HepG2 (cell line): ENCODE measurements at regions not wholly inside any gene's neighbourhood (a gene's known extent, or its start where the extent isn't known, plus 50 kb on each side); places are given as distances from the start of the nearest gene placed in this dataset.

Experiments used
- CENPBD1 ChIP-seq: sonication (generic); formaldehyde crosslinking; IDR thresholded peaks from 2 replicates; pipeline ENCODE4 v1.8.0; 2022; ENCODE audit warnings: missing genetic modification reagents, low read depth, mild to moderate bottlenecking, borderline replicate concordance
- DRAP1 ChIP-seq: IDR thresholded peaks from 2 replicates; pipeline ENCODE4 v1.6.1; 2016; ENCODE audit warnings: missing genetic modification reagents, missing compliant biosample characterization
- HNRNPLL ChIP-seq: fragments of 200-400 bp; formaldehyde crosslinking; IDR thresholded peaks from 2 replicates; pipeline ENCODE4 v1.6.1; 2017; ENCODE audit warnings: mild to moderate bottlenecking, low read depth, low read length; ENCODE audit not compliant: poor library complexity, severe bottlenecking
- HNRNPUL1 ChIP-seq: fragments of 200-400 bp; formaldehyde crosslinking; IDR thresholded peaks from 2 replicates; pipeline ENCODE4 v1.6.1; 2017; ENCODE audit warnings: low read depth, mild to moderate bottlenecking, low read length, moderate library complexity
- JARID2 ChIP-seq: sonication (generic); formaldehyde crosslinking; IDR thresholded peaks from 2 replicates; pipeline ENCODE4 v1.8.1; 2023; ENCODE audit warnings: missing genetic modification reagents, inconsistent platforms; ENCODE audit not compliant: insufficient replicate concordance
- KDM1A ChIP-seq: IDR thresholded peaks from 2 replicates; pipeline ENCODE4 v1.6.1; 2016; ENCODE audit warnings: missing compliant biosample characterization
- NR2C2 ChIP-seq: sonication (generic); formaldehyde crosslinking; IDR thresholded peaks from 2 replicates; pipeline ENCODE4 v1.4.0; 2020; ENCODE audit warnings: missing genetic modification reagents, mild to moderate bottlenecking, moderate library complexity, borderline replicate concordance
- SALL2 ChIP-seq: sonication (generic); formaldehyde crosslinking; IDR thresholded peaks from 2 replicates; pipeline ENCODE4 v1.8.1; 2023; ENCODE audit warnings: mild to moderate bottlenecking, missing genetic modification reagents, inconsistent platforms
- SP140L ChIP-seq: sonication (generic); formaldehyde crosslinking; IDR thresholded peaks from 2 replicates; pipeline ENCODE4 v1.4.0; 2020; ENCODE audit warnings: missing genetic modification reagents, borderline replicate concordance
- SRSF4 ChIP-seq: fragments of 200-400 bp; formaldehyde crosslinking; IDR thresholded peaks from one replicate; pipeline ENCODE4 v1.6.1; 2018; ENCODE audit warnings: mild to moderate bottlenecking, low read depth, low read length, moderate library complexity; ENCODE audit not compliant: poor library complexity, severe bottlenecking
- U2AF2 ChIP-seq: fragments of 200-400 bp; formaldehyde crosslinking; IDR thresholded peaks from 2 replicates; pipeline ENCODE4 v1.6.1; 2017; ENCODE audit warnings: low read depth, mild to moderate bottlenecking, low read length
- ZNF562 ChIP-seq: sonication (generic); formaldehyde crosslinking; IDR thresholded peaks from 2 replicates; pipeline ENCODE4 v1.8.0; 2022; ENCODE audit warnings: missing genetic modification reagents, borderline replicate concordance
- TF ChIP-seq, protein P1 (sequence below): sonication (generic); formaldehyde crosslinking; IDR thresholded peaks from 2 replicates; pipeline ENCODE4 v1.4.0; 2020; ENCODE audit warnings: missing genetic modification reagents, borderline replicate concordance
- TF ChIP-seq, protein P2 (sequence below): sonication (generic); formaldehyde crosslinking; IDR thresholded peaks from 2 replicates; pipeline ENCODE4 v1.9.0; 2021; ENCODE audit warnings: missing genetic modification reagents, mild to moderate bottlenecking, borderline replicate concordance

DNA sequence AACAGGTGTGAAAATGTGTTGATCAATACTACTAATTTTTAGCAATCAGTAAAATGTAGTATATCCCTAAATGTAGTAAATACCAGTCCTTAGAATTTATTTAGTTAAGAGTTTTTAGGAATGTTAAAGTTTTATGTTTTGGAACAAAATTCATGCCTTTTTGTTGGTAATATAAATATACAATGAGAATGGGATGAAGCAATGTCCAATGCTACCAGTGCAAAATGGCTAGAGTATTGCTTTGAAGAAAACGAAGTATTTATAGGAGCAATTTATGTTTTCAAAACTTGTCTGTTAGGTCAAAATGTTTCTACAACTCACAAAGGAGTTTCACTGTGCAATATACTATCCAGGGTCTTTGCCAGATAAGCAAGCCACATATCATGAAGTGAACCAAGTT, 851.5 kb downstream of the PCDH18 start (continued):
- TF ChIP-seq, protein P1, sequence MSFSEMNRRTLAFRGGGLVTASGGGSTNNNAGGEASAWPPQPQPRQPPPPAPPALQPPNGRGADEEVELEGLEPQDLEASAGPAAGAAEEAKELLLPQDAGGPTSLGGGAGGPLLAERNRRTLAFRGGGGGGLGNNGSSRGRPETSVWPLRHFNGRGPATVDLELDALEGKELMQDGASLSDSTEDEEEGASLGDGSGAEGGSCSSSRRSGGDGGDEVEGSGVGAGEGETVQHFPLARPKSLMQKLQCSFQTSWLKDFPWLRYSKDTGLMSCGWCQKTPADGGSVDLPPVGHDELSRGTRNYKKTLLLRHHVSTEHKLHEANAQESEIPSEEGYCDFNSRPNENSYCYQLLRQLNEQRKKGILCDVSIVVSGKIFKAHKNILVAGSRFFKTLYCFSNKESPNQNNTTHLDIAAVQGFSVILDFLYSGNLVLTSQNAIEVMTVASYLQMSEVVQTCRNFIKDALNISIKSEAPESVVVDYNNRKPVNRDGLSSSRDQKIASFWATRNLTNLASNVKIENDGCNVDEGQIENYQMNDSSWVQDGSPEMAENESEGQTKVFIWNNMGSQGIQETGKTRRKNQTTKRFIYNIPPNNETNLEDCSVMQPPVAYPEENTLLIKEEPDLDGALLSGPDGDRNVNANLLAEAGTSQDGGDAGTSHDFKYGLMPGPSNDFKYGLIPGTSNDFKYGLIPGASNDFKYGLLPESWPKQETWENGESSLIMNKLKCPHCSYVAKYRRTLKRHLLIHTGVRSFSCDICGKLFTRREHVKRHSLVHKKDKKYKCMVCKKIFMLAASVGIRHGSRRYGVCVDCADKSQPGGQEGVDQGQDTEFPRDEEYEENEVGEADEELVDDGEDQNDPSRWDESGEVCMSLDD = no peak
- TF ChIP-seq JARID2 (no peak), U2AF2 (no peak), SRSF4 (no peak), SP140L (CRISPR knock-in tag) (no peak), HNRNPUL1 (no peak), KDM1A (CRISPR knock-in tag) (no peak), CENPBD1 (CRISPR knock-in tag) (no peak), SALL2 (no peak), NR2C2 (no peak), ZNF562 (CRISPR knock-in tag) (no peak), DRAP1 (no peak), HNRNPLL (no peak)
- TF ChIP-seq, protein P2, sequence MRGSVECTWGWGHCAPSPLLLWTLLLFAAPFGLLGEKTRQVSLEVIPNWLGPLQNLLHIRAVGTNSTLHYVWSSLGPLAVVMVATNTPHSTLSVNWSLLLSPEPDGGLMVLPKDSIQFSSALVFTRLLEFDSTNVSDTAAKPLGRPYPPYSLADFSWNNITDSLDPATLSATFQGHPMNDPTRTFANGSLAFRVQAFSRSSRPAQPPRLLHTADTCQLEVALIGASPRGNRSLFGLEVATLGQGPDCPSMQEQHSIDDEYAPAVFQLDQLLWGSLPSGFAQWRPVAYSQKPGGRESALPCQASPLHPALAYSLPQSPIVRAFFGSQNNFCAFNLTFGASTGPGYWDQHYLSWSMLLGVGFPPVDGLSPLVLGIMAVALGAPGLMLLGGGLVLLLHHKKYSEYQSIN (CRISPR knock-in tag) = no peak
